Karpas-422 (cell line): ENCODE measurements at regions not wholly inside any gene's neighbourhood (a gene's known extent, or its start where the extent isn't known, plus 50 kb on each side); places are given as distances from the start of the nearest gene placed in this dataset.

Experiments used
- DNase-seq: peaks from one replicate; pipeline ENCODE4 v3.0.0-alpha.2; 2015
- H2AFZ ChIP-seq: fragments of 200-600 bp; sonication (generic); 2 replicates; pipeline ENCODE4 v1.6.1; 2014; ENCODE audit warnings: antibody characterized with exemption, low read length, mixed read lengths
- H3K27ac ChIP-seq: fragments of 200-600 bp; sonication (generic); 2 replicates; pipeline ENCODE4 v1.5.1; 2014; ENCODE audit warnings: mild to moderate bottlenecking, low read length, moderate library complexity
- H3K27me3 ChIP-seq: fragments of 200-600 bp; sonication (generic); 2 replicates; pipeline ENCODE4 v1.6.1; 2014; ENCODE audit warnings: low read length, mixed read lengths
- H3K36me3 ChIP-seq: fragments of 200-600 bp; sonication (generic); 2 replicates; pipeline ENCODE4 v1.6.1; 2014; ENCODE audit warnings: low read length, mixed read lengths; ENCODE audit not compliant: insufficient read depth
- H3K4me1 ChIP-seq: fragments of 200-600 bp; sonication (generic); 2 replicates; pipeline ENCODE4 v1.6.1; 2014; ENCODE audit warnings: mild to moderate bottlenecking, low read length, mixed read lengths
- H3K4me2 ChIP-seq: fragments of 200-600 bp; sonication (generic); 2 replicates; pipeline ENCODE4 v1.6.1; 2014; ENCODE audit warnings: low read length, low read depth, mild to moderate bottlenecking; ENCODE audit not compliant: poor library complexity, severe bottlenecking
- H3K4me3 ChIP-seq: fragments of 200-600 bp; sonication (generic); 2 replicates; pipeline ENCODE4 v1.5.1; 2014; ENCODE audit warnings: mild to moderate bottlenecking, antibody characterized with exemption, low read length, mixed read lengths
- H3K79me2 ChIP-seq: fragments of 200-600 bp; sonication (generic); 2 replicates; pipeline ENCODE4 v1.6.1; 2014; ENCODE audit warnings: mild to moderate bottlenecking, low read length, mixed read lengths
- H3K9ac ChIP-seq: fragments of 200-600 bp; sonication (generic); 2 replicates; pipeline ENCODE4 v1.6.0; 2014; ENCODE audit warnings: low read length
- H3K9me2 ChIP-seq: fragments of 200-600 bp; sonication (generic), shearing (Covaris generic); replicated peaks from 2 replicates; pipeline ENCODE4 v1.6.0; 2014; ENCODE audit warnings: mild to moderate bottlenecking, low read length, moderate library complexity; ENCODE audit not compliant: insufficient read depth
- H3K9me3 ChIP-seq: fragments of 300-700, 200-600 bp; sonication (generic); 2 replicates; pipeline ENCODE4 v1.6.1; 2014; ENCODE audit warnings: low read length, mixed read lengths
- H4K20me1 ChIP-seq: fragments of 200-600 bp; sonication (generic); 2 replicates; pipeline ENCODE4 v1.6.1; 2014; ENCODE audit warnings: mild to moderate bottlenecking, antibody characterized with exemption, low read length, low read depth; ENCODE audit not compliant: insufficient read depth

DNA sequence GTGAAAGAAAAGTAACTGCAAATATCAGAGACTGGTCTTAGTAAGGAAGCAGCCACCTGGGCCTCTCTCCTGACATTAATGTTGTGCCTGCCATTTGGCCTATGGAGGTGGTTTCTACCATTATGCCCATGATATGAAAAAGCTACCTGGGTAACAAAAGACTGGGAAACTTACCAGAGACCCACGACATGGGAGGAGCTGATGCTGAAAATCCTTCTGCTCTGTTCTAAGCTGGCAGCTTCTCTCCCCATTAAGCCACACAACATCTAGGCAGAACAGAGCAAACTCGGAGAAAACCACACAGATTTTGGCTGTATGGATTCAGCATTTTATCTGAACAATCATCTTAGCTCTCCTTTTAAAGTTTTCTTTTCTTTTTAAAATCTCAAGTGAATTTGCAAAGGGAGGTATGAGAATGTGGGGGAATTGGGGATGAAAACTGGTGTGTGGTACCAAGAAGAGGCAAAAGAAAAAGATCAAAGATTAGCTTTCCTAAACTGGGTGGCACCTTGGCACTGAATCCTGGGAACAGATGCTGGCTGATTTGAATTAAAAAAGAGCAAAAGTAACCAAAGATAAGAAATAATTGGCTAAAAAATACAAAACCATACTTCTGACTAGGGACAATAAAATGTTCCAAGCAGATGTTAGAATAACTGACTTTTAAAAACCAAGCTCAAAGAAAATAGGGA is 128.6 kb upstream of the ANKRD1 start:
- Histone ChIP-seq H3K9ac (no peak overlapping the region), H3K9me3 (no peaks in the 10 kb centered on the region), H3K27me3 (no peaks in the 10 kb centered on the region), H2AFZ (no peak overlapping the region), H3K4me1 (no peaks in the 10 kb centered on the region), H3K9me2 (no peaks in the 10 kb centered on the region), H3K36me3 (no peaks in the 10 kb centered on the region), H3K4me2 (no peak overlapping the region), H3K27ac (no peak overlapping the region), H3K79me2 (no peaks in the 10 kb centered on the region), H3K4me3 (no peak overlapping the region), H4K20me1 (no peaks in the 10 kb centered on the region)
- no peak for DNase-seq

DNA sequence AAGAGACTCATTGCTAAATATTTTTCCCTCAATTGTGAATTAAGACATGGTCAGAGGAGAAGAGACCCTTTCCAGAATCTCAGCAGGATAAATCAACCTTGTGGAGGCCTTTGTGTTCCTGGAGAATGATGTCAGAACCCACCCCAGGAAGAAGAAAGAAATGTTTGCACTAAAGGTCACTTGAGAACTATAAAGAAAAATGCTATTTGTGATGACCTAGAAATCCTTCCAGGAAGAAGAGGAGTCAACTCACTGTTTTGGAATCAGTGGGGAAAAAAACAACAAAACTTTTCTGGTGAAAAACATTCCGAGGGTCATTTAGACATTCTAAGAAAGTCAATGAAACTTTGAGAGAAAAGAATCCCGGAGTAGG is 129.1 kb upstream of the ANKRD1 start:
- H3K9ac ChIP-seq = no peak overlapping the region
- H4K20me1 ChIP-seq = no peaks in the 10 kb centered on the region
- H3K79me2 ChIP-seq = no peaks in the 10 kb centered on the region
- no peak overlapping the region for H2AFZ ChIP-seq
- H3K4me3 ChIP-seq = no peak overlapping the region
- H3K9me2 ChIP-seq = no peaks in the 10 kb centered on the region
- no peak for DNase-seq
- H3K27me3 ChIP-seq = no peaks in the 10 kb centered on the region
- H3K4me2 ChIP-seq = no peak overlapping the region
- no peaks in the 10 kb centered on the region for H3K4me1 ChIP-seq
- no peak overlapping the region for H3K27ac ChIP-seq
- H3K36me3 ChIP-seq = no peaks in the 10 kb centered on the region
- no peaks in the 10 kb centered on the region for H3K9me3 ChIP-seq

DNA sequence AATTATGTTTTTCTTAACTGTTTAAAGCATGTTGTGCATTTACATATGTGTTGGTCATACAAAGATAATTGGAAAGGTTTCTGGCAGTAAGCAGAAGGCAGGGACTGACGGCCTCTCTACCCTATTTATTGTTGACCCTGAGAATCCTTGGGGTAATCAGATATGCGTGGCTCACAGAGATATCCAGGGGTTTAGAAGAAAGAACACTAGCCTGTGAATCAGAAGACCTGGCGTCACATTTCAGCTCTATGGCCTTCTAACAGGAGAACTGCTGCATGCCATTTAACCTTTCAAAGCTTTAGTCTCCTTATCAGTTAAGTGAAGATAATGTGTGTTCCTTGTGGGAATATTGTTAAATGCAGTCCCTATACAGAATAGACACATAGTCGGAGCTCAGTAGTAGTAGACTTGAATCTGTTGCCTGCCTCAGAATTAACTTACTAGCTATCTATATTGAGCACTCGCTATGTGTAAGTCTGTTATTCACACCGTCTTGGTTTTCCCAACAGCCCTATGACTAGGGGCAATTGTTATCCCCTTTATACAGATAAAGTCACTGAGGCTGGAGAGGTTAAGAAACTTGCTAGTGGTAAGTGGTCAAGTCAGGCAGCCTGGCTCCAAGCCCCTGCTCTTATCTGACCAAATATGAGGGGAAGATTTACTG is 129.6 kb upstream of the ANKRD1 start:
- H4K20me1 ChIP-seq = no peaks in the 10 kb centered on the region
- H3K4me2 ChIP-seq = no peak overlapping the region
- no peaks in the 10 kb centered on the region for H3K27me3 ChIP-seq
- H2AFZ ChIP-seq = no peak overlapping the region
- H3K79me2 ChIP-seq = no peaks in the 10 kb centered on the region
- H3K36me3 ChIP-seq = no peaks in the 10 kb centered on the region
- no peaks in the 10 kb centered on the region for H3K9me3 ChIP-seq
- no peak overlapping the region for H3K4me3 ChIP-seq
- no peak overlapping the region for H3K27ac ChIP-seq
- no peaks in the 10 kb centered on the region for H3K4me1 ChIP-seq
- DNase-seq = no peak
- H3K9me2 ChIP-seq = no peaks in the 10 kb centered on the region
- H3K9ac ChIP-seq = no peak overlapping the region

DNA sequence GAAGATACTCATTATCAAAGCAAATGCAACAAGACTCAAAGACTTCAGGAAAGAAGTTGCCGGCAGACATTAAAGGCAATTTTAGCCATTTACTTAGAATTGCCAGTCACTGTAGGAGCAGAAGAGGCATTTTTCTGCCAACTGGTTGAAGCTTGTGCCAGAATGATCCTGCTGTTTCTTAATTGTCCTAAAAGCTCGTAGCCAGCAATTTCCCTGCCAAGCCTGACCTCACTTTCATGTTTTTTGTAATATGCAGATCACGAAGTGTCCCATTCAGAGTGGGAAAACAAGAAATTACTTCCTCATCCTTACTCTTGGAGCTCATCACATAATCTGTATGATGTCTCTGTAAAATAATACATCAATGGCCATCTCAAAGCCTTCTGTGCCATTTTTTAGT is 130.9 kb upstream of the ANKRD1 start:
- Histone ChIP-seq H3K9me3 (no peaks in the 10 kb centered on the region), H3K36me3 (no peaks in the 10 kb centered on the region), H4K20me1 (no peaks in the 10 kb centered on the region), H2AFZ (no peak overlapping the region), H3K27me3 (no peaks in the 10 kb centered on the region), H3K4me1 (no peaks in the 10 kb centered on the region), H3K9me2 (no peaks in the 10 kb centered on the region), H3K4me3 (no peak overlapping the region), H3K27ac (no peak overlapping the region), H3K4me2 (no peak overlapping the region), H3K79me2 (no peaks in the 10 kb centered on the region), H3K9ac (no peak overlapping the region)
- no peak for DNase-seq

- Histone ChIP-seq H3K27me3 (no peaks in the 10 kb centered on the region), H3K4me1 (no peaks in the 10 kb centered on the region), H3K9me2 (no peaks in the 10 kb centered on the region), H3K27ac (no peak overlapping the region), H4K20me1 (no peaks in the 10 kb centered on the region), H3K36me3 (no peaks in the 10 kb centered on the region), H3K4me2 (no peak overlapping the region), H3K9ac (no peak overlapping the region), H2AFZ (no peak overlapping the region), H3K9me3 (no peaks in the 10 kb centered on the region), H3K79me2 (no peaks in the 10 kb centered on the region), H3K4me3 (no peak overlapping the region)
- no peak for DNase-seq
Observed at GRCh38 chr10:91054325-91054724, 133.4 kb upstream of the ANKRD1 start.

DNA sequence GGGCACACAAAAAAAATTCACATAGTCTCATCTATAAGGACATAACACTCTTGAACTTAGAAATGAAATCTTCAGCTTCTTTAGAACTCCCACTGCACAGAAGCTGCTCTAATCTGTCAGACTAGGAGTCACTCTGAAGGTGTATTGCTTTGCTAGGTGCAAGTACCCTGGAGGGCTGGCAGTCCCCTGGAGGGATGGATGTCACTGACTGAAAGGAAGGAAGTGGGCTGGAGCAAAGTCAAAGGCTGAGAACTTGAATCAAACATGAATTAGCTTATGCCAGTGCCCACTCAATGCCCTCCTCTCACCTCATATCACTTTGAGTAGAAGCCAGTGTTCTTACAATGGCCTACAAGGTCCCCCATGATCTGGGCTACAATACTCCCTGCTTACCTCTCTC is 140.3 kb upstream of the ANKRD1 start:
- Histone ChIP-seq H3K4me2 (no peak overlapping the region), H3K4me1 (no peaks in the 10 kb centered on the region), H3K9me3 (no peaks in the 10 kb centered on the region), H3K36me3 (no peaks in the 10 kb centered on the region), H3K27me3 (no peaks in the 10 kb centered on the region), H4K20me1 (no peaks in the 10 kb centered on the region), H3K4me3 (no peak overlapping the region), H2AFZ (no peak overlapping the region), H3K79me2 (no peaks in the 10 kb centered on the region), H3K9me2 (no peaks in the 10 kb centered on the region), H3K9ac (no peak overlapping the region), H3K27ac (no peak overlapping the region)
- no peak for DNase-seq

- Histone ChIP-seq H2AFZ (no peak overlapping the region), H3K4me3 (no peak overlapping the region), H3K4me2 (no peak overlapping the region), H3K9me3 (no peaks in the 10 kb centered on the region), H3K27ac (no peak overlapping the region), H3K27me3 (no peaks in the 10 kb centered on the region), H3K36me3 (no peaks in the 10 kb centered on the region), H3K79me2 (no peaks in the 10 kb centered on the region), H4K20me1 (no peaks in the 10 kb centered on the region), H3K4me1 (no peaks in the 10 kb centered on the region), H3K9me2 (no peaks in the 10 kb centered on the region), H3K9ac (no peak overlapping the region)
- DNase-seq = no peak
Observed at GRCh38 chr10:91061608-91062007, 140.7 kb upstream of the ANKRD1 start.

- no peaks in the 10 kb centered on the region for H3K9me2 ChIP-seq
- H4K20me1 ChIP-seq = no peaks in the 10 kb centered on the region
- no peaks in the 10 kb centered on the region for H3K9me3 ChIP-seq
- H2AFZ ChIP-seq = no peak overlapping the region
- no peak for DNase-seq
- H3K4me1 ChIP-seq = no peaks in the 10 kb centered on the region
- no peak overlapping the region for H3K27ac ChIP-seq
- no peaks in the 10 kb centered on the region for H3K27me3 ChIP-seq
- H3K36me3 ChIP-seq = no peaks in the 10 kb centered on the region
- no peak overlapping the region for H3K9ac ChIP-seq
- no peak overlapping the region for H3K4me3 ChIP-seq
- no peaks in the 10 kb centered on the region for H3K79me2 ChIP-seq
- no peak overlapping the region for H3K4me2 ChIP-seq
Observed at GRCh38 chr10:91062091-91062490, 141.2 kb upstream of the ANKRD1 start.
